ENCODE measurements at regions not wholly inside any gene's neighbourhood (a gene's known extent, or its start where the extent isn't known, plus 50 kb on each side); places are given as distances from the start of the nearest gene placed in this dataset.

- H3K4me1 ChIP-seq (ENCODE audit: control insufficient read depth, insufficient read depth, low read length): no peaks in the 10 kb centered on the region
- no peak for TF ChIP-seq SIN3A (IDR thresholded peaks at IDR 0.05; ENCODE audit: borderline replicate concordance, insufficient read depth, low read depth, low read length)
- no peak for TF ChIP-seq REST (IDR thresholded peaks at IDR 0.05; ENCODE audit: insufficient read depth in 1 of 2, low read depth in 2 of 2, low read length in 1 of 2)
- no peak for TF ChIP-seq TCF7L2 (IDR thresholded peaks at IDR 0.05; ENCODE audit: low read depth, low read length)
- no peak for TF ChIP-seq POLR2AphosphoS5 (IDR thresholded peaks at IDR 0.05; ENCODE audit: low read depth, low read length)
- no peak for TF ChIP-seq CTCF (IDR thresholded peaks at IDR 0.05)
- no peaks in the 10 kb centered on the region; the same call in 1 of the 2 replicates for H3K27me3 ChIP-seq (ENCODE audit: control insufficient read depth, insufficient read depth, low read length)
- intact Hi-C loops (cut with micrococcal nuclease; ENCODE audit: unreplicated experiment): no loop called here
- ChIA-PET CTCF (interaction anchor here (0.6 kb wide), 1 partner anchor 444 kb away, joined by 3 read pairs; no protein-coding TSS in a partner anchor), POLR2A (no interaction called here)
- no TSS peak for BruUV-seq (replicated peaks)
- no peaks in the 10 kb centered on the region for H3K9me3 ChIP-seq (ENCODE audit: control insufficient read depth, insufficient read depth, low read depth, low read length)
- ATAC-seq: no peak
- no peak overlapping the region for H3K4me3 ChIP-seq (ENCODE audit: low read depth in 2 of 2, low read length in 2 of 2)
- no peak for DNase-seq (ENCODE audit: low read depth, low spot score)
- H3K36me3 ChIP-seq (ENCODE audit: control insufficient read depth, insufficient read depth, low read length): no peaks in the 10 kb centered on the region
- H3K27ac ChIP-seq (ENCODE audit: low read length): no peak overlapping the region
- in situ Hi-C loops (cut with HindIII; ENCODE audit: low pct_unique_long_range_greater_than_20kb, low sequenced_read_pairs): no loop called here
Observed at GRCh38 chr7:33692956-33693355, 212.4 kb upstream of the BMPER start.

GRCh38 chr7:33694006-33694405 lies 211.3 kb upstream of the BMPER start:
- CTCF ChIA-PET: no interaction called here
- no peaks in the 10 kb centered on the region for H3K36me3 ChIP-seq (ENCODE audit: control insufficient read depth, insufficient read depth, low read length)
- in situ Hi-C loops (cut with HindIII; ENCODE audit: low pct_unique_long_range_greater_than_20kb, low sequenced_read_pairs): no loop called here
- POLR2A ChIA-PET: no interaction called here
- no TSS peak for BruUV-seq (replicated peaks)
- no peak overlapping the region for H3K27ac ChIP-seq (ENCODE audit: low read length)
- no peaks in the 10 kb centered on the region; the same call in 1 of the 2 replicates for H3K27me3 ChIP-seq (ENCODE audit: control insufficient read depth, insufficient read depth, low read length)
- no peak for DNase-seq (ENCODE audit: low read depth, low spot score)
- no peak for TF ChIP-seq SIN3A (IDR thresholded peaks at IDR 0.05; ENCODE audit: borderline replicate concordance, insufficient read depth, low read depth, low read length)
- no peak for TF ChIP-seq POLR2AphosphoS5 (IDR thresholded peaks at IDR 0.05; ENCODE audit: low read depth, low read length)
- TF ChIP-seq REST (IDR thresholded peaks at IDR 0.05; ENCODE audit: insufficient read depth in 1 of 2, low read depth in 2 of 2, low read length in 1 of 2): no peak
- no peak for TF ChIP-seq CTCF (IDR thresholded peaks at IDR 0.05)
- no peak for TF ChIP-seq TCF7L2 (IDR thresholded peaks at IDR 0.05; ENCODE audit: low read depth, low read length)
- intact Hi-C loops (cut with micrococcal nuclease; ENCODE audit: unreplicated experiment): no loop called here
- H3K4me1 ChIP-seq (ENCODE audit: control insufficient read depth, insufficient read depth, low read length): no peaks in the 10 kb centered on the region
- no peak overlapping the region for H3K4me3 ChIP-seq (ENCODE audit: low read depth in 2 of 2, low read length in 2 of 2)
- no peak for ATAC-seq
- H3K9me3 ChIP-seq (ENCODE audit: control insufficient read depth, insufficient read depth, low read depth, low read length): no peaks in the 10 kb centered on the region
